ENCODE measurements at regions not wholly inside any gene's neighbourhood (a gene's known extent, or its start where the extent isn't known, plus 50 kb on each side); places are given as distances from the start of the nearest gene placed in this dataset.
A peak's percentile ranks its signal among the peaks of the same experiment; 100 is the strongest.

DNA sequence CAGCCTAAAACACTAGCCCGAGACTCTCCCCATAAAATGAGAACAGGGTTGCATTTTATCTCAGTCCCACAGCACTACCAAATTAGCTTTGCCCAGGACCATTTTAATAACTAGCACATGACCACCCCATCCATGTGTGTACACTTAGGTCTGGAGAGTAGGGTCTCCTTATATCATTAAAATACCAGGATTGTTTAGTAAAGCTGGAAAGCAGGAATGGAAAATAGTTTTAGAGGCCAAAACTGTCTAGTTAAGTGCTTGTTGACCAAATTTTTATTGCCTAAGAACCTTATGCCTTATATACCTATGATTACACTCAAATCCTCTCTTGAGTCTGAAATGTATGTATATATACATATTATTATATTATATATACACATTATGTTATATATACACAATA, 608.4 kb downstream of the HDGFL1 start:
- no peak for DNase-seq

DNA sequence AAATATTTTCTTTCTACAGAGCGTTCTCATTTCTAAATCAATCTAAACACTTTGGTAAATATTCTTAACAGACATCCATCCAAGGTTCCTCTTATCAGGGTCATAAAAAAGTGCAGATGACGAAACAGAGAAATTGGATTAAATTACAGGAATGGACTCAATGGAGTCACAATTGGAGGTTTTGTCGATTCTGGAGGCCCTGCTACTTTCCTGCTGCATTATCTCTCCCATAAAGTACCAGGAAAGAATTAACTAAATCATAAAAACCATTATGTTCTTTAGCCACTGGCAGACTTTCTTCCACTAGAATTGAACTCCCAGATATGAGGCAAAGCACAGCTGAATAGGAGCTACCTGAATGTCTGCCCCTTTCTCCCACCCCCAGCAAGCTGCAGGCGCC, 610.6 kb downstream of the HDGFL1 start:
- no peak for DNase-seq

DNA sequence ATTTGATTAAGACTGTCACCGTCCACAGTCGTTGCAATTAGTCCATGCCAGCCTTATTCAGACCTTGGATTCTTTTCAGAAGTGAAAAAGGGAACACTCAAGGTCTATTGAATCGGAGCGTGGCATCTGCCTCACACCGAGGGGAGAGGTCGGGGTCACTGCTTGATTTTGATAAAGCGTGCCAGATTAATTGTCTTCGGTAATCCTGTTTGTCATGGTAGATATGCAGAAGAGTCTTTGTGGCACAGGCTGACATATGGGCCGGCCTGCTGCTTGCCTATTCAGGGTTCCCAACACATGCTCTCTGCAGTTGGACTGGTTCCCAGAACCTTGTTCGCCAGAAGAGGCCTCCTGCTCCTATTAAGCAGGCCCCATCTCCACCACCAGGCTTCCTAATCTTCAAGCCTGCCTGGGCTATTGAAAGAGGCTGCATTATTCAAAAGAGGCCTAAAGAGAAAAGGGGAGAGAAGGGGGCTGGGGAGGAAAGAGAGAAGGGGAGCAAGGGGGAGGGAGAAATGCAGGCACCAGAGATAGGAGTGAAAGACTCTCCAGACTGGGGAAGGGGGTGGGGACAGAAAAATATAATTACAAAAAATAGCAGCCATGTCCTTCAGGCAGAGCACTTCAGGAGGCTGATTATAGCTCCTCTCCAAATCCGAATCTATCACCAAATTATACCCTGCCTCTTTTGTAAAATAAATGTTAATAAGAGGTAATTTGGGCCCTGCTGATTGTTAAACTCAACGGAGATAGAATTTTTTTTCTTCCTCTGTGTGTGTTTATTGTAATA, 611.3 kb downstream of the HDGFL1 start:
- peak; percentile 98 for DNase-seq

DNA sequence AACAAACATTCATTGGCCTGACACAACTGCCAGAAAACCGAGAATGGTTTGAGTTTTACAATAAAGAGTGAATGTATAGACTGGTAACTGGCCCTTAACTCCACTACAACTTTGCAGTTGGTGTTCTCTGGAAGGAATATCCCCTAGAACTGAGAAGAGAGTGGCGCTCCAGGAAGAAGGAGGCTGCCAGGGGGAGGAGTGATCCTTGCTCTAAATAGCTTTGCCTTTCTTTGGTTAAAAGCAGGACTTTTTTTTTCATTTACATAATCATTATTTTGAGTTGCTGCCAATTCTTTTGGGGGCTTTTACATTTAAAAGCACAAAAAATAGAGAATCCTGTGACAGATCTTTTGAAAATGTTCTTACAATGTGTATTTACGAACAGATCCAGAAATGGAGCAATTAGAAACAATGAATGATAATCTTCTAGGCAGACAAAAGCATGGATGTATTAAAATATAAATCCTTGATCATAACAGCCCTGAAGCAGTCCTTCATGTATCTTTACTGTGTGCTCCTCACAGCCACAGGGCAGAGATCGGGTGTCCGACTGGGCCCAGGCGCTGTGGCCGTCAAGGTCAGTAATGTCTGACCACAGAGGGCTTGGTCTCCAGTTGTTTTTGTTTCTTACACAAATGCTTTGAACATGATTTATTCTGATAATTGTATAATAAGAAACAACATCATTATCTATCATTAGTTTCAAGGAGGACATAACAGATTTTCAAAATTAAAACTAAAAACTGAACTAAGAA, 612.2 kb downstream of the HDGFL1 start:
- peak; percentile 3 for DNase-seq

DNA sequence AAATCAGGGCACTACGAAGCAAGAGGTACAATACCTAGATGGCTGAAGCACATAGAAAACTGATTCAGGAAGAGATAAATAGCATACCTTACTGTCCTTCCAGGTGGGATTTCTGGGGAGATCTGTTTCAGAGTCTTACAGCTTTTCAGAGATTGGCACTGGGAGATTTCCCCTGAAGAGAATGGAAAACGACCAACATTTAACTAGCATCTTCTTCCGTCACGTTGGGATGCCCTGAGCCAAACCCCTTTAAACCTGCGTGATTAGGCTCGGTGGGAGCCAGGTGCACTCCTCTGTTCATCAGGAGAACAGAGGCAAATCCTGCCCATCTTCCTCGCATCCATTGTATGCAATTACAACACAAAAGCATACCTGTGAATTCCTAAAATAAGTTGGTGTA, 614.5 kb downstream of the HDGFL1 start:
- DNase-seq: no peak

DNA sequence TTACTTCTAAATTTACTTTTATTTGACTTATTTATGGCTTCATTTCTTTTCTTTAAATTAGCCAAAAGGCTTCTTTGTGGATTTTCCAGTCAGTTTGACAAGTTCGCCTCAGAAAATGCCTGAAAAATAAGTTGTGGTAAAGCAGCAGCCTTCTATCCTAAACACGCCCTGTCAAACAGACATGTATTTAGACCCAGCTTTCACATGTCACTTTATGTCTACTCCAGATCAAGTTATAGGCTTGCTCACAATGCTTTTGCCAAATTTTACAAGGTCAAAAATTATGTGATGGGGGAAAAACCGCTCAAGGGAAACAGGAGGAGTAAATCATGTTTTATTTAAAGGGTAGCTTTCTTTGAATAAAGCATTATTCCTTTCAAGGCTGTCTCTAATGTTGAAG, 615.0 kb downstream of the HDGFL1 start:
- DNase-seq: no peak

DNA sequence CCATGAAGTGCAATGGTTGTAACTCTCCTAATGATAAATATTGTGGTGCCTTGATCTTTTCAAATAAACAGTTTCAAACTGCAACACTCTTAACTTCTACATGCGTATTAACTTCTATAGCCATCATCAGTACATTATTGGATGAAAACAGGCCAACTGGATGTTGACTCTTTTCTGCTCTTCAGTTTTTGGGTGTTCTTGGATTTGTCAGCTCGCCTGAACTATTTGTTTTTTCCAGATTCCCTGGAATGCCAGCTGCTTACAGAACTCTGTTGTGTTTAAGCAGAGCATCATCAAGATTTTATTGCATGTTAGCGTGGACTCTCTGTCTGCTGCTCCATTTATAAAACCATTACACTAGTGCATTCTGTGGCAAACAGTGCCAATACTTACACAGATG, 626.1 kb downstream of the HDGFL1 start:
- no peak for DNase-seq

DNA sequence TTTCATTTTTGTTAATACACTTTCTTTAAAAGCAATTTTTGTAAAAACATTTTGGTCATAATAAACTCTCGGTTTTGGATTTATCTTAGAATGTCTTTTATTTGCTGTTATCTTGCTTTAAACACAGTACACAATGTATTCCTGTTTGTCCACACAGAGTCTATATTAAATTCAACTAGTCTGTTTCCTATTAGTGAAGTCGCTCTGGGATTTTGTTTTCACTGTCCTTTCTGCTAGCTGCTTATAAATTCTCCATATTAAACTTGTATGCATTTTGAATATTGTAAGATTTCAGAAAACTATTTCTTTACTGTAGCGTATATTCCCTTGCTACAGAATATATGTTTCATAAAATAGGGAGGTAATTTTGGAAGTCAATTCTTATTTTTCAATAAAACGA, 630.2 kb downstream of the HDGFL1 start:
- DNase-seq: no peak

DNA sequence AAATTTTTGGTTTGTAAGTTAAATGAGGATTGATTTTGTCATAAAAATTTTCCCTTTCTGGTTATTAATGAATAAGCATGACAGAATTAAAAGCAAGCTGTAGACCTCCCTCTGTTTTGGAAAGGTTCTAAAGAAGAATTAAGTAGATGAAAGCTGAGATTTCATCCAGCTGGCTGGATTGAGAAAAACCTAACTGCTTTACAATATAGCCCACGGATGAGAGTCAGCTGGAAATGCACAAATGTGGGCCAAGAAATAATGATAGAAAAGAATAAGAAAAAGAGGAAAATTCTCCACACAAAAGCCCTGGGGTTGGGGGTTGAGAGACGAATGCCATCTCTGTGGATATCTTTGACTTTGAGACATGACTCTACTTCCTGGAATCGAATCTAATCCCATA, 631.6 kb downstream of the HDGFL1 start:
- DNase-seq: no peak

DNA sequence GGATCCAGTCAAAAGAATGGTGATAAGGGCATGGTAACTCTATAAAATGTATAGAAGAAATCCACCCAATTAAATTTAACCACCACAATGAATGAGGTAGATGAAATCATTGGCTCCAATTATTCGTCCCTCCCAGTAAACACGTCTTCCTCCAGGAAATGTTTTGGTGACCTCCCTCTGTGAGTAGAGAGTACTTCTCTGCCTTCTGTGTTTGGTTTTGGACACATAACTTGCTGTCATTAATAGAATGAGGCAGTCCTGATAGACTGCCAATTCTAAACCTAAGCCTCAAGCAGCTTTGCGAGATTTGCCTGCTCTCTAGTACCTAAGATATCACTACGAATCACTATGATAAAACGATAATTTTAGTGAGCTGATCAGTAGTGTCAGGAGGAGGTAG, 632.8 kb downstream of the HDGFL1 start:
- no peak for DNase-seq

DNA sequence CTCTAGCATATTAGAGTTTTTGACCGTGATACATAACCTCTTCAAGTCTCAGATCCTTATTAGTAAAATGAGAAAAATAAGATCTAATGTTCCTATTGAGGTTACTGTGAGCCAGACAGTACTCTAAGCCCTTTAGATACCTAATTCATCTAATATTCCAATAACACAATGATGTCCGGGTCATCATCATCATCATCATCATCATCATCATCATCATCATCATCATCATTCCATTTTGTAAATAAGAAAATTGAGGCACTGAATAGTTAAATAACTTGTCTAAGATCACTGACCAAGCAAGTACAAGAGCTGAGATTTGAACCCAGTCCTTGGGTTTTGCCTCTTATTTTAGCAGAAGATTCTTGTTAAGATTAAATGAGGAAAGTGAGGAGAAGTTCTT, 643.0 kb downstream of the HDGFL1 start:
- DNase-seq: no peak

DNA sequence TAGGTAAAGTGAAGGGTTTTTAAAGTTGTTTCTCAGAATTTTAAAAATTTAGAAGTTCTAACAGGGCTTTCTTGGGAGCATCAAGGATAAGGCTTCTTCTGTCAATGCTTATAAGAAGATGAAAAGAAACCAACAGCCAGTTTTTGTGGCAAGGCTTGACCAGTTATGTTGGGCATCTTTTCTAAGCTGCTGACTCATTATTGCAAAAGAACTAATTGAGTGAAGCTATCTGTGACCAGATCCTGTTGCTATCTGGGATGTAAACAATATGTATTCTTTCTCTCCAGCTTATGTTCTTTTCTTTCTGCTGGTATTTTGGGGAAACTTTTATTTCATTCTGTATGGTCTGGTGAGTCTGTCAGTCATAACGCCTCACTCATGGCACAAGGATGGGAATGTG, 643.8 kb downstream of the HDGFL1 start:
- DNase-seq: no peak

DNA sequence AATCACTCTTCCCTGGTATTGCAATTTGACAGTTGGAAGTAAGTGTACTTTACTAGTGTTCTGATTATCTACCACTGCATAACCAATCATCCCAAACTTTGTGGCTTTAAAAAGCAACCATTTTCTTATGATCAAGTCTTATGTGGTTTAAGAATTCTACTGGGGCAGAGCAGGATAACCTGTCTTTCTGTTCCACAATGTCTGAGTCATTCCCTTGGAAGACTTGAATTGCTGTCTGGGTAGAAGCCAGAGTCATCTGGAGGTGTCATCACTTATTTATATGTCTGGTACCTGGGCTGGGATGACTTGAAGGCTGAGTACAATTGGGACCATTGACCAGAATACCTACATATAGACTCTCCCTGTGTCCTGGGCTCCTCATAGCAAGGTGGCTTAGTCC, 644.3 kb downstream of the HDGFL1 start:
- no peak for DNase-seq

DNA sequence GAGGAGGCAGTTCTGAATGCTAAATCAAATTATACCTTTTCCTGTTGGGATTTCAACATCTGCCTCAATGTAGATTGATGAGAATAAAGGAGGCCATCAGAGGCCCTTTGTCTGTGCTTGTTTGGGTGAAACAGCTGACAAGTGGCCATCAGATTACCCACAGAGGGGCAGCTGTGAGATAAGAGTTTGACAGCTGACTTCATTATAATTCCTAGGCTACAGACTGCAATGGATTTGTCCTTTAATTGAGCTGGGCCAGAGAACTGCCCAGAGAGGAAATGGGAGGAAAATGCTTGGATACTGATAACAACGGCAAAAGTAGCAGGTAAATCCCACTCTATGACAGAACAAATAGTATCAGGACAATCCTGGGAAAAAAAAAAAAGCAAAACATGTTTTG, 649.4 kb downstream of the HDGFL1 start:
- peak; percentile 21 for DNase-seq

DNA sequence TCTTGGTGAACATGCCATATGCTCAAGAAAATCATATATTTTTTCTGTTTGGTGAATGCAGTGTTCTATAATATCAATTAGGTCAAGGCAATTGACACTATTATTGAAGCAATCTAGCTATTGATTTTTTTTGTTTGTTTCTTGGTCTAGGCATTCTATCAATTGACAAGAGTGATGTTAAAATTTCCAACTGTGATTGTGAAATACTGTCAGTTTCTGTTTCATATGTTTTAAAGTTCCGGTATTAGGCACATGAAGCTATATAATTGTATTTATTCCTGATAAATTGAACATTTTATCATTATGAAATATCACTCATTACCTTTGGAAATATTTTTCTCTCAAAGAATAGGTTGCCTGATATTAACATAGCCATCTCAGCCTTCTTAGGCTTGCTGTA, 653.4 kb downstream of the HDGFL1 start:
- no peak for DNase-seq

DNA sequence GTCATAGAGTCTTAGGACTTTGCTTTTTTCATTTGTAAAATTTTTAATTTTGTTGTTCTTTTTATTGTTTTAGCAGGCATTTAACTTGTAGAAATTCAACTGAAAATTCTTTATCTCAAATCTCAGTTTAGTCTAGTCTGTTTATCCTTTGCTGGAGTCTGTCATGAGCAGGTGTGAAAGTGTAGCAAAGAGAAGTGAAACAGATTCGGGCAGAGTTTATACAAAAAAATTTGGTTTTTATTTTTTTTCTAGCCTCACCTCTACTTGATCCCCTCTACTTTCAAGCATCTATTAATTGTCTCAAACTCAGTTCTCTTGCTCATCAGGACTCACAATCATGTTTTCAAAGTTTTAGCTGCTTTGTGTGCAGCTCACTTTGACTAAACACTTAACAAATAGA, 655.2 kb downstream of the HDGFL1 start:
- DNase-seq: no peak

DNA sequence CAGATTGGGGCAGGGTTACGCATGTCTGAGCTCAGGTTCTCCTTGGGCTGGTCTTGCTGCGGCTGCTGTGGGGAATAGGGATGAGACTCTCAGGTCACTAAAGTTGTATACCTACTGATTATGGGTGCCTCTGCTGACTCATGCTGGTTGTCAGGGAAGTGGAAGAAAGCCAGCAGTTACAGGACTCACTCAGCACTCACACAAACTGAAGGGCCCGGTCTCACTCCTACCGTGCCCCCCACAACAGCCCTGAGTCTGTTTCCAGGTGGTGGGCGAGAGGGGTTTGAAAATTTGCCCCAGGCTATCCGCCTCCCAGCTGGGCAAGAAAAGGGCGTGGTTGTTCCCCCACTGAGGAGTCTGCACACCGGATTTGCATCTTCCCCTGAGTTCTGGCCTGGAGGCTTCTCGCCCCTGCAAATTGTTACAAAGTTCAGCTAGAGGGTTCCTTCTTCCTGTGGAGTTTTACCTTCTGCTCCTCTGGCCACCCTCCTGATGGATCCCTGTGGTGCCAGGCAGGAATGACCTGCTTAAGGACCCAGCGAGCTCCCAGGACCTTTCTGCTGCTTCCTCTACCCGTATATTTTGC, 659.2 kb downstream of the HDGFL1 start:
- no peak for DNase-seq

DNA sequence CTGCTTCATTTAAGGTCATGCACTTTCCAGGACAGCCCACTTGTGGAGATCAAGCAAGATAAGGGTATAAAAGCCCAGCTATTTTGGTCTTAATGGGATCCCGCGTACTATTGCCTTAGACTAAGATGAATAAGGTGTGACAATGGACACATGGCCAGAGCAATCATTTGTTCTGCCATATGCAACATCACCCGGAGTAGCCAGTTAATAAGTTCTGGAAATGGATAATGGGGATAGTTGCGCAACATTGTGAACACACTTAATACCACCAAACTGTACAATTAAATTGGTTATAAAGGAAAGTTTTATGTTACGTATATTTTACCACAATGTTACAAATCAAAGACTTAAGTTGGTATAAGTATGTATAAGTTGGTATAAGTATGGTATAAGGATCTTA, 674.5 kb downstream of the HDGFL1 start:
- DNase-seq: no peak

DNA sequence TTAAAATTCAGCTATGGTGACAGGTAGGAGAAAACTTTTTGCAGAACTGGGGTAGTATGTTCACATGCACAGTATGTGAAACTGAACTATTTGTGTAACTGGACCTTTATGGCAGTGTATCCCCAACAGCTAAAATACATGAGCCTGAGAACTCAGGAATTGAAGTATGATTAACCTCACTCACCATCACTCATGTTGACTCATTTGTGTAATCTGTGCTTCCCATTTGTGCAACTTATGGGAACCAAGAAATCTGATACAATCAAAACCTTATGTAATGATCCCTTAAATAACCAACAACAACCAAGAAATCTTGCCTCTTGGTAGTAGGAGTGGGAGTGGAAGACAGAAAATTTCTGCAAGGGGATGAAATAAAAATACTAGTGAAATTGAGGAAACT, 674.9 kb downstream of the HDGFL1 start:
- DNase-seq: no peak

DNA sequence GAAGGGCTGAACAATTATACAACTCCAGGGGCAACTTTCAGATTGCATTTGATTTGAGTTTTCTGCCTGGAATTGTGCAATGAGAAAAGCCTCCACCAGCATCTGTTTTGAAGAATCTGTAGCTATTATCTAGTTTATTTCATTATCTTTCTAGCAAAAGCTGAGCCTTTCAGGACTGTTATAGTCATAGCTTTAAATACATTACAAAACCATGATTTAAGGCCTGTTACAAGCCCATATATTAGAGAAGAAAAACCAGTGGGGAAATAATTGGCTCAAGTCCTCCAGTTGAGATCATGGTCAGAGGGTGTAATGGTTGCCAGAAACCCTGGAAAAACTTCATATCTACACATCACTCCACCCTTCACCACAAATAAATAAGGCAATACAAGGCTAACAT, 676.2 kb downstream of the HDGFL1 start:
- no peak for DNase-seq

DNA sequence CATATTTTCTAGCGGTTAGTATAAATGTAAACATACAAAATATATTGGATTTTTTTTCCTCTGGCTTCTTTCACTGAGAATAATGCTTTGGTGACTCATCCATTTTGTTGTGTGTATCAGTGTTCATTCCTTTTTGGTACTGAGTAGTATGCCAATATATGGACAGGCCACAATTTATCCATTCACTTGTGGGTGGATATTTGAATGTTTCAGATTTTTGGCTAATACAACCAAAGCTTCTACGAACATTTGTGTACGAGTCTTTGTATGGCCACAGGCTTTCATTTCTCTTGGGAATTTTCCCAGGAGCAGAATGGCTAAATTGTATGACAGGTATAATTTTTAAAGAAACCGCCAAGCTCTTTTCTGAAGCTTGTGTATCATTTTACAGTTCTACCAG, 677.5 kb downstream of the HDGFL1 start:
- no peak for DNase-seq

DNA sequence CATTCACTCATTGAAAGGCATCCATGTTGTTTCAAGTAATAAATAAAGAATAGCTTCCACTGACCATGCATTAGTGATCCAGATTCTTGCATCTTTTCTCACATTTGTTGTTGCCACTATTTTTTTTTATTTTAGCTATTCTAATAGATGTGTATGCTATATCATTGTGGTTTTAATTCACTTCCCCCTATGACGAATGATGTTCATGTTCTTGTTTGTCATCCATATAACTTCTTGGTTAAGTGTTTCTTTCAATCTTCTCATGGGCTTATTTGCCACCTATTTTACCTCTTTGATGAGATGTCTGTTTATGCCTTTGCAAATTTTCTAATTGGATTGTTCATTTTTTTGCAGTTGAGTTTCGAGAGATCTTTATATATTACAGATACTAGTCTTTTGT, 681.2 kb downstream of the HDGFL1 start:
- DNase-seq: no peak

DNA sequence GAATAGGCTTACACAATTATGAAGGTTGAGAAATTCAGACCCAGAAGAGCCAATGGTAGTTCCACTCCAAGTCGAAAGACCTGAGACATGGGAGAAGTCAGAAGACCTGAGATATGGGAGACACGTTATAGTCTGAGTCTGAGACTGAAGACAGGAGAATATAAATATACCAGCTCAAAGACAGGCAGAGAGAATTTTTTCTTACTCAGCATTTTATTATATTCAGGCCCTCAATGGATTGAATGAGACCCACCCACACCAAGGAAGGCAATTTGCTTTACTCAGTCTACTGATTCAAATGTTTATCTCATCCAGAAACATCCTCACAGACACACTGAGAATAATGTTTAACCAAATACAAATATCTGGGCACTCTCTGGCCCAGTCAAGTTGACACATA, 693.5 kb downstream of the HDGFL1 start:
- no peak for DNase-seq

DNA sequence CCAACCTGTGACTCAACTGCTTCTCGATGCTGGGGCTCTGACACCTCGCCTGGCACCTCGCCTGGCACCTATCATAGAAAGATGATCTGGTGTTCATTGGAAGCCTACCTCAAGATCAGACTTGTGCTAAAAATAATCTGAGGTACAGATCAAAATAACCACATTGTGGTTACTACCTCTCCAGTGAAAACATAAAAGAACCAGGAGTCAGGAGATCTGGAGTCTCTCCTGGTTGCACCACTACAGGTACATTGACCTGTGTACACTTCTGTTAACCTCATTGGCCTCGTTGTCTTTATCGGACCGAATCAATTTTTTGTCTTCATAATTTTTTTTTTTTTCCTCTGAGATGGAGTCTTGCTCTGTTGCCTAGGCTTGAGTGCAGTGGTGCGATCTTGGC, 695.9 kb downstream of the HDGFL1 start:
- DNase-seq: no peak

Measured in NCI-H524 treated with DMSO at 0.1 percent for 48 hours (cell line).